K562 (cell line): ENCODE measurements at regions not wholly inside any gene's neighbourhood (a gene's known extent, or its start where the extent isn't known, plus 50 kb on each side); places are given as distances from the start of the nearest gene placed in this dataset.

Experiments
- BRCA1 ChIP-seq, 2 experiments: fragments of 450-650 bp in 1 of 2; sonication (generic) in 1 of 2; formaldehyde crosslinking in 1 of 2; IDR thresholded peaks; 2 replicates each; pipeline versions ENCODE4 v1.5.0 to v1.6.1; 2017 to 2020; ENCODE audit warnings: mild to moderate bottlenecking in 1 of 2, missing genetic modification reagents in 1 of 2
- CBX5 ChIP-seq: IDR thresholded peaks from 2 replicates; pipeline ENCODE4 v1.6.1; 2014; ENCODE audit warnings: low read depth, borderline replicate concordance
- ELF2 ChIP-seq: fragments of 250-450 bp; sonication (Bioruptor Pico); IDR thresholded peaks from 2 replicates; pipeline ENCODE4 v1.5.0; 2021; ENCODE audit warnings: mild to moderate bottlenecking
- ETV5 ChIP-seq: sonication (generic); formaldehyde crosslinking; IDR thresholded peaks from 2 replicates; pipeline ENCODE4 v1.4.0; 2020; ENCODE audit warnings: low read depth, mild to moderate bottlenecking, missing genetic modification reagents
- GTF2E2 ChIP-seq: fragments of 200-800 bp; sonication (Bioruptor generic); IDR thresholded peaks from 2 replicates; pipeline ENCODE4 v1.6.1; 2016; ENCODE audit warnings: missing genetic modification characterization, missing compliant biosample characterization
- JUNB ChIP-seq: fragments of 450-650 bp; formaldehyde crosslinking; conservative IDR thresholded peaks from 2 replicates; pipeline ENCODE4 v1.4.0; 2020; ENCODE audit warnings: mild to moderate bottlenecking
- KDM4B ChIP-seq, 2 experiments: fragments of 450-650 bp in 1 of 2; sonication (generic) in 1 of 2; IDR thresholded peaks; 2 replicates each; pipeline ENCODE4 v1.6.1; 2016 to 2017; ENCODE audit warnings: borderline replicate concordance in 2 of 2, antibody characterized with exemption in 1 of 2, low read depth in 1 of 2, mild to moderate bottlenecking in 1 of 2
- MCM3 ChIP-seq: fragments of 450-650 bp; IDR thresholded peaks from 2 replicates; pipeline ENCODE4 v1.6.1; 2016
- PCBP1 ChIP-seq: fragments of 200-400 bp; formaldehyde crosslinking; IDR thresholded peaks from 2 replicates; pipeline ENCODE4 v1.6.1; 2018; ENCODE audit warnings: mild to moderate bottlenecking, low read depth, low read length; ENCODE audit not compliant: poor library complexity, severe bottlenecking
- RAD21 ChIP-seq, 2 experiments: fragments of 250-450 bp in 1 of 2; fragments of 450-650 bp in 1 of 2; sonication (Bioruptor Pico) in 1 of 2; formaldehyde crosslinking in 1 of 2; IDR thresholded peaks in 1 of 2; conservative IDR thresholded peaks in 1 of 2; 2 replicates each; pipeline versions ENCODE4 v1.4.0 to v1.8.0; 2020 to 2022; ENCODE audit warnings: mild to moderate bottlenecking in 2 of 2, moderate library complexity in 1 of 2
- RBFOX2 ChIP-seq: fragments of 200-400 bp; formaldehyde crosslinking; IDR thresholded peaks from 2 replicates; pipeline ENCODE4 v1.6.1; 2017; ENCODE audit warnings: low read depth, mild to moderate bottlenecking, low read length, moderate library complexity
- TOE1 ChIP-seq, 2 experiments: fragments of 450-650 bp in 1 of 2; sonication (generic) in 1 of 2; formaldehyde crosslinking in 1 of 2; IDR thresholded peaks; 2 replicates each; pipeline versions ENCODE4 v1.7.1 to v1.8.0; 2016 to 2022; ENCODE audit warnings: borderline replicate concordance in 2 of 2, mild to moderate bottlenecking in 2 of 2, antibody characterized with exemption in 1 of 2, inconsistent platforms in 1 of 2, low read depth in 1 of 2, missing genetic modification reagents in 1 of 2, moderate library complexity in 1 of 2
- ZNF197 ChIP-seq: fragments of 200-800 bp; sonication (Bioruptor generic); IDR thresholded peaks from 2 replicates; pipeline ENCODE4 v1.6.1; 2016; ENCODE audit warnings: low read depth, missing genetic modification characterization, missing compliant biosample characterization
- ZNF408 ChIP-seq: fragments of 250-450 bp; sonication (Bioruptor Pico); IDR thresholded peaks from 2 replicates; pipeline ENCODE4 v1.4.0; 2020; ENCODE audit warnings: low read depth, mild to moderate bottlenecking, moderate library complexity
- TF ChIP-seq, protein P1 (sequence below): fragments of 250-450 bp; sonication (Bioruptor Pico); IDR thresholded peaks from 2 replicates; pipeline ENCODE4 v1.5.1; 2021; ENCODE audit warnings: mild to moderate bottlenecking
- TF ChIP-seq, protein P2 (sequence below): fragments of 250-450 bp; sonication (Bioruptor Pico); IDR thresholded peaks from 2 replicates; pipeline ENCODE4 v1.8.0; 2022; ENCODE audit warnings: moderate library complexity, mild to moderate bottlenecking, inconsistent platforms
- TF ChIP-seq, protein P3 (sequence below): fragments of 450-650 bp; IDR thresholded peaks from 2 replicates; pipeline ENCODE4 v1.6.1; 2017; ENCODE audit warnings: antibody characterized with exemption, mild to moderate bottlenecking

DNA sequence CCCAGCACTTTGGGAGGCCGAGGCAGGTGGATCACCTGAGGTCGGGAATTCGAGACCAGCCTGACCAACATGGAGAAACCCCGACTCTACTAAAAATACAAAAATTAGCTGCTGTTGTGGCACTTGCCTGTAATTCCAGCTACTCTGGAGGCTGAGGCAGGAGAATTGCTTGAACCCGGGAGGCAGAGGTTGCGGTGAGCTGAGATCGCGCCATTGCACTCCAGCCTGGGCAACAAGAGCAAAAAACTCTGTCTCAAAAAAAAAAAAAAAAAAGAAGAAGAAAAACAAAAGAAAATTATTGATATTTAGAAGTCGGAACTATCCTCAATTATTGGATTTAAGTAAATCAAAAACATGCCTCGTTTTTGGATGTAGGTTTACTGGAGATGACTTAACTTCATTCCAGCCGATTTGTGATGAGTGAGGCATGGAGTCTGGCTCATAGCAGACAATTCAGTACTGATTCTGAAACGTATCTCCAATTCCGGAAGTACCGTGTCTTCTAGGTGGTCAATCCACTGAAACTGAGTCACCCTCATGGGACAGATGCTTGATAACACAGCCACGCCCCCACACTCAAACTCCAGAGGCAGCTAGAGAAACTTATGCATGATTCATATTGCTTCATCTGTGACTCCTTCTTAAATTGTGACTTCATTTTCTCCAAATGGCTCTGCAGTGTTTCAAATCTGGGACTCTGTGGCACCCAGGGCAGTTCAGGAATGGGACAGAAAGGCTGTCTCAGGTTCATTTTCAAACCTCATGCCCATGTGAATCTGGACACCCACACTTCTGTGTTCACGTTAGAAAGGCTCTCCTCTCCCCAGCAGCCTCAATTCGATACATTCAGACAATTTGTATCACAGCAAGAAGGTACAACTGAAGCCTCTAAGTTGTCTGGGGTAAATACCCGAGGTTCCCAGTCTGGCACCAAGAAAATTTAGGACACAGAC, 110.4 kb upstream of the ARMC2 start (continued):
- TF ChIP-seq RAD21 (CRISPR knock-in tag; conservative IDR thresholded peaks at IDR 0.05 in 1 of 2, IDR thresholded peaks at IDR 0.05 in 1 of 2) (no peak), ZNF197 (no peak; the same call in 1 of the 2 replicates), TOE1 (IDR thresholded peaks at IDR 0.05; ENCODE audit: borderline replicate concordance) (peak; percentile 47; the same call in 1 of the 2 replicates), TOE1 (CRISPR knock-in tag; IDR thresholded peaks at IDR 0.05; ENCODE audit: borderline replicate concordance, low read depth) (no peak), ZNF408 (CRISPR knock-in tag) (no peak), ELF2 (CRISPR knock-in tag) (peak; percentile 58; the same call in 1 of the 2 replicates), PCBP1 (no peak), ETV5 (peak; percentile 91), RBFOX2 (peak; percentile 37; the same call in 1 of the 2 replicates), BRCA1 (IDR thresholded peaks at IDR 0.05) (no peak), BRCA1 (CRISPR knock-in tag; IDR thresholded peaks at IDR 0.05) (no peak), GTF2E2 (tag) (peak; percentile 90), KDM4B (IDR thresholded peaks at IDR 0.05; ENCODE audit: borderline replicate concordance in 2 of 2, low read depth in 1 of 2) (no peak), MCM3 (no peak), JUNB (peak; percentile 59; the same call in 1 of the 2 replicates), CBX5 (no peak)
- TF ChIP-seq, protein P1, sequence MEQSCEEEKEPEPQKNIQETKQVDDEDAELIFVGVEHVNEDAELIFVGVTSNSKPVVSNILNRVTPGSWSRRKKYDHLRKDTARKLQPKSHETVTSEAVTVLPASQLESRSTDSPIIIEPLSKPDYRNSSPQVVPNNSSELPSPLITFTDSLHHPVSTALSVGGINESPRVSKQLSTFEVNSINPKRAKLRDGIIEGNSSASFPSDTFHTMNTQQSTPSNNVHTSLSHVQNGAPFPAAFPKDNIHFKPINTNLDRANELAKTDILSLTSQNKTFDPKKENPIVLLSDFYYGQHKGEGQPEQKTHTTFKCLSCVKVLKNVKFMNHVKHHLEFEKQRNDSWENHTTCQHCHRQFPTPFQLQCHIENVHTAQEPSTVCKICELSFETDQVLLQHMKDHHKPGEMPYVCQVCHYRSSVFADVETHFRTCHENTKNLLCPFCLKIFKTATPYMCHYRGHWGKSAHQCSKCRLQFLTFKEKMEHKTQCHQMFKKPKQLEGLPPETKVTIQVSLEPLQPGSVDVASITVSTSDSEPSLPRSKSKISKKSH (CRISPR knock-in tag), result no peak
- TF ChIP-seq, protein P2, sequence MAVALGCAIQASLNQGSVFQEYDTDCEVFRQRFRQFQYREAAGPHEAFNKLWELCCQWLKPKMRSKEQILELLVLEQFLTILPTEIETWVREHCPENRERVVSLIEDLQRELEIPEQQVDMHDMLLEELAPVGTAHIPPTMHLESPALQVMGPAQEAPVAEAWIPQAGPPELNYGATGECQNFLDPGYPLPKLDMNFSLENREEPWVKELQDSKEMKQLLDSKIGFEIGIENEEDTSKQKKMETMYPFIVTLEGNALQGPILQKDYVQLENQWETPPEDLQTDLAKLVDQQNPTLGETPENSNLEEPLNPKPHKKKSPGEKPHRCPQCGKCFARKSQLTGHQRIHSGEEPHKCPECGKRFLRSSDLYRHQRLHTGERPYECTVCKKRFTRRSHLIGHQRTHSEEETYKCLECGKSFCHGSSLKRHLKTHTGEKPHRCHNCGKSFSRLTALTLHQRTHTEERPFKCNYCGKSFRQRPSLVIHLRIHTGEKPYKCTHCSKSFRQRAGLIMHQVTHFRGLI (CRISPR knock-in tag), result no peak
- TF ChIP-seq, protein P3, sequence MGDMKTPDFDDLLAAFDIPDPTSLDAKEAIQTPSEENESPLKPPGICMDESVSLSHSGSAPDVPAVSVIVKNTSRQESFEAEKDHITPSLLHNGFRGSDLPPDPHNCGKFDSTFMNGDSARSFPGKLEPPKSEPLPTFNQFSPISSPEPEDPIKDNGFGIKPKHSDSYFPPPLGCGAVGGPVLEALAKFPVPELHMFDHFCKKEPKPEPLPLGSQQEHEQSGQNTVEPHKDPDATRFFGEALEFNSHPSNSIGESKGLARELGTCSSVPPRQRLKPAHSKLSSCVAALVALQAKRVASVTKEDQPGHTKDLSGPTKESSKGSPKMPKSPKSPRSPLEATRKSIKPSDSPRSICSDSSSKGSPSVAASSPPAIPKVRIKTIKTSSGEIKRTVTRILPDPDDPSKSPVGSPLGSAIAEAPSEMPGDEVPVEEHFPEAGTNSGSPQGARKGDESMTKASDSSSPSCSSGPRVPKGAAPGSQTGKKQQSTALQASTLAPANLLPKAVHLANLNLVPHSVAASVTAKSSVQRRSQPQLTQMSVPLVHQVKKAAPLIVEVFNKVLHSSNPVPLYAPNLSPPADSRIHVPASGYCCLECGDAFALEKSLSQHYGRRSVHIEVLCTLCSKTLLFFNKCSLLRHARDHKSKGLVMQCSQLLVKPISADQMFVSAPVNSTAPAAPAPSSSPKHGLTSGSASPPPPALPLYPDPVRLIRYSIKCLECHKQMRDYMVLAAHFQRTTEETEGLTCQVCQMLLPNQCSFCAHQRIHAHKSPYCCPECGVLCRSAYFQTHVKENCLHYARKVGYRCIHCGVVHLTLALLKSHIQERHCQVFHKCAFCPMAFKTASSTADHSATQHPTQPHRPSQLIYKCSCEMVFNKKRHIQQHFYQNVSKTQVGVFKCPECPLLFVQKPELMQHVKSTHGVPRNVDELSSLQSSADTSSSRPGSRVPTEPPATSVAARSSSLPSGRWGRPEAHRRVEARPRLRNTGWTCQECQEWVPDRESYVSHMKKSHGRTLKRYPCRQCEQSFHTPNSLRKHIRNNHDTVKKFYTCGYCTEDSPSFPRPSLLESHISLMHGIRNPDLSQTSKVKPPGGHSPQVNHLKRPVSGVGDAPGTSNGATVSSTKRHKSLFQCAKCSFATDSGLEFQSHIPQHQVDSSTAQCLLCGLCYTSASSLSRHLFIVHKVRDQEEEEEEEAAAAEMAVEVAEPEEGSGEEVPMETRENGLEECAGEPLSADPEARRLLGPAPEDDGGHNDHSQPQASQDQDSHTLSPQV, result peak; percentile 54; the same call in 1 of the 2 replicates
